ENCODE measurements at regions not wholly inside any gene's neighbourhood (a gene's known extent, or its start where the extent isn't known, plus 50 kb on each side); places are given as distances from the start of the nearest gene placed in this dataset.

DNA sequence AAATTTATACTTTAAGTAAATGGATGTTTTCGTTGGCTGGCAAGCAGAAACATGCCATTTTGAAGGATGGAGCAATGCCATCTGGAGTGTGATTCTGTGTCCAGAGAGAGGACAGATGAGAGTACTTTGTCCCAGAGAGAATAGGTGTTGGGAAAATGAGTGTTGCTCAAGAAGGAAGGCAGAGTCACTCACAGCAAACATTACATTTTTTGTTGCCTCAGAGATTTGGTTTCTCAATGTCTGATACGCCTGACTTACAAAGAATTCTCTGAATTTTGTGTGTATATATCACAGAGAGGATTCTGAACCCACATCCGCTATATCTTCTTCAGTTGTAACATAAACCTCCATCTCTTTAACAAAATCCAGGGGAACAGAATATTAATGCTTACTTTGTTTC, 102.8 kb upstream of the PCDH18 start:
- no peak for DNase-seq (ENCODE audit: low spot score)

DNA sequence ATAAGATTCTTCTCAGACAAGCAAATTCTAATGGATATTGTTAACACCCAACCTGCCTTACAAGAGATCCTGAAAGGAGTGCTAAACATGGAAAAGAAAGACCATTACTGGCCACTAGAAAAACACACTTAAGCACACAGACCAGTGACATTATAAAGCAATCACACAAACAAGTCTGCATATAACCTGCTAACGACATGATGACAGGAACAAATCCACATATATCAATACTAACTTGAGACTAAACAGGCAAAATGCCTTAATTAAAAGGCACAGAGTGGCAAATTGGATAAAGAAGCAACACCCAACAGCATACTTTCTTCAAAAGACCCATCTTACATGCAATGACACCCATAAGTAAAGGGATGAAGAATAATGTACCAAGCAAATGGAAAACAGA, 100.5 kb upstream of the PCDH18 start:
- DNase-seq (ENCODE audit: low spot score) = no peak

DNA sequence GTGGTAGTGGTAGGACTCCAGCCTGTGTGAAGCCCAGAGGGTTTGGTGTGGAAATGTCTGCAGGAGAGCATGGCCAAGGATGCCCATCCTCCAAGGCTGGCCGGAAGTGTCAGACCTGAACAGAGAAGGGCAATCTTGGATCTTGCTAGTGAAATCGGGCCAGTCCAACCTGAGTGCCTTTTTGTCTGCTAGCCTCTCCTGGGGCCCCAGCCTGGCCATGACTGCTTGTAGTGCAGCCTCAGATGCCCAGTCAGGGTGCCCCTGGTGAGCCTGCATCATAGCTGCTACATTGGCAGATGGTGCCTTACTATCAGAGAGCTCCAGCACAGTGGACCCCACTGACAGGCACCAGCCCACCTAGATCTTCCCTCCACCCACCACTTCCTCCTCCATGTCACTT, 99.3 kb upstream of the PCDH18 start:
- DNase-seq (ENCODE audit: low spot score) = no peak

DNA sequence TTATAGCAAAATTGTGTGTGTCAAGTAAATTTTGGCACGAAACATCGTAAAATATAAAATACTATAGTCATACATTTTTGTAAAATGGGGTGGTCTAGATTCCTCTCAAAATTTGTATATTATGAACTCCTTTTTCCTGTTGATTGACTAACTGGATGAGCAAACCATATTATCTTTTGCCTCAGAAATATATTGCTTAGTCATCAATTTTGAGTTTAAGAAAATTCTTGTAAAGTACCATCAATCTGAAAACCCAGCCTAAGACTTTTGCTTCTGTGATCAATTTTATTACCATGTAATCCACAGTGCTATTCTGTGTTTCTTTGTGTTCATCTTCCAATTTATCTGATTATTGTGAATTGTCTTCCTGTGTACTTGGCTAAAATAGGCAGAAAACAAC, 98.0 kb upstream of the PCDH18 start:
- no peak for DNase-seq (ENCODE audit: low spot score)

DNA sequence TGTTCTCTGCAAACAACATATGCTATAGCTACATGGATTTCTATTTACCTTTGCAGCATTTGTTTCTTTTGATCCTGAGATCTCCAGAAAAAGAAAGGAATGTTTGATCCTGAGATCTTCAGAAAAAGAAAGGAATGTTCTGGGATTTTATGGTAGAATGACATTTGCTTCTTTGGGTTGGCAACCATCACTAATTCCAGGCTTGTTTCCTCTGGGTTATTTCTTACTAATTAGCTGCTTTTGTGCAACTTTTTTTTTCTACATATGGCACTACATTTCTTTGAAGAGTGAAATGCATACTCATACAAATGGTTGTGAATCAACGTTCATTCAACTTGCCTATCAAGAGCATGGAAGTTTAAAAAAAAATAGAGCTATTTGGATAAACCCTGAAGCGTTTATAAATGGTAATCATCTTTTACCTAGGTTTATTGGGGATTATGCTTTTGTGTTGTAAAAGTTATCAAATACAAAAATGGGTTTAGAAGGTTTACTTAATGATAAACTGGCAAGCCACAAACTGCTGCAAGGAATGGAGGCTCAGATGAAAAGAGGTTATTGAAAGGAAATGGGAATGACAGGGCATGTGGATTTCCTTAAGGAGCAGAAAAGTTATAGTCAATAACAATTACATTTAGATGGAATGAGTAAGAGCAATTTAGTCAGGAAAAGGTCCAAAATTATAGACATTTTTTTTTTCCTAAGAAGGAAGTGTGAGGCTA, 95.6 kb upstream of the PCDH18 start:
- DNase-seq (ENCODE audit: low spot score) = no peak

DNA sequence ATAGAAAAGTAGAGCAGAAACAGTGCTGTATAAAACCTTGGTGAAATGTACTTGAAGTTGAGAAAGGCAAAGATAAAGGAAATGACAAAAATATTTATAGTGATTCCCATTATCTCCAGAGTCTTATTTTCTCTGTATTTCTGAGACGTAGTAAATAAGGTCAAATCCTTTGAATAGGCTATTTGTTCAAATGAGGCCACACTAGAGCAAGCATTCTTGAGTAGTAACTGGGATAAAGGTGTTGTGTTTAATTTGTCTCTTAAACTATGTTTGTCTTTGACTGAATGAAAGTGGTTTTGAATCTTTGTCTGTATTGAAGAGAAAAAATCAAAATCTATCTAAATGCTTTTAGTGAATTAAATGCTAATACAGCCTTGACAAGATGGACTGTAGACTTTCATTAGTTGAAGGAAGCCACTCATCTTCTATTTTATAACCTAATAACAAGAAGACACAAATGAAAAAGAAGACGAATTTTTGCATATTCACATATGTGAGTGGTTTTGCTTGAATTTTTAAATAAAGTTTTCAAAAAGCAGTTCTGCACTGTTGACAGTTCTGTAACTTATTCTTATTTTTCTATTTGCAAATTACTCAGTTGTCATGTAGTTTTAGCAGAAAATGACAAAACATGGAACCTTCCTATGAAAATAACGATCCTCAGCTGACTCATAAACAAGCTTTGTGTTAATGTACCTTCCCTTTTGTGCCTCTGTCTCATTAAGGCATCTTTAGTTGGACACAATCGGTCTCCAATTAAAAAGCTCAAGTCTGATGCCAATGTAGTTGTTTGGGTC, 94.8 kb upstream of the PCDH18 start:
- no peak for DNase-seq (ENCODE audit: low spot score)

DNA sequence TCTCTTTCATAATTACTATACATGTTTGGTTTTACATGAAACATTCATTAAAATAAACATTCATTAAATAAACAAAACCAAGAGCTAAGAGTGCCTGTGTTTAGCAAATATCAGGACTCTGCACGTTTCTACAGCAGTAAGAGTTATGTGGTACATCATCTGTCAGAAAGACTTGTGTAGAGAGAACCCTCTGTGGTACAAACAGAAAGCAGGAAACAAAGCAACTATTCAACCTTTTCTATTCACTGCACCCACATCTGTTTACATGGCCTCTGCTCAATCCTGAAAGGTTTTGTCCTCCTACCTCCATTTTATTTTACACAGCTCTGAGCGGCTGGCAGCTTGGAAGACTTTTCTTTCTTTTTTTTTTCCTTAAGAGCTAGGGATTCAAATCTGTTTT, 90.7 kb upstream of the PCDH18 start:
- no peak for DNase-seq (ENCODE audit: low spot score)

DNA sequence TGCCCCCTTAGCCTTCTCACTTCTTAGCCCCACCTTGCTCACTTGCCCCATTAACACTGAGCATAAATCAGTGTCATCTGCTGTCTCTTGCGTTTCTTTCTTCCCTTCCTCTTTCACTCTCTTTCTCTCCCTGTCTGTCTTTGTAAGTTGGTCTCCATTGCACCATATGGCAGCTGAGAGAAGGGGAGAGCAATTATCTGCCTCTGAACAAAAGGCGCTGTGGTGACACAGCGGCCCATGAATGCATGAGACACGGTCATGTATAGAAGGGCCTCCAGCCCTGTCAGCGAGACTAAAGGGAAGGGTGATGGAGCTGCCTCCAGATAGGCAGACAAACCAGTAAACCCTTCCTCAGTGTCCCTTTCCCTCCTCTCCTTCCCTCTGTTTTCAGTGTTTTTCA, 88.8 kb upstream of the PCDH18 start:
- DNase-seq (ENCODE audit: low spot score) = no peak

DNA sequence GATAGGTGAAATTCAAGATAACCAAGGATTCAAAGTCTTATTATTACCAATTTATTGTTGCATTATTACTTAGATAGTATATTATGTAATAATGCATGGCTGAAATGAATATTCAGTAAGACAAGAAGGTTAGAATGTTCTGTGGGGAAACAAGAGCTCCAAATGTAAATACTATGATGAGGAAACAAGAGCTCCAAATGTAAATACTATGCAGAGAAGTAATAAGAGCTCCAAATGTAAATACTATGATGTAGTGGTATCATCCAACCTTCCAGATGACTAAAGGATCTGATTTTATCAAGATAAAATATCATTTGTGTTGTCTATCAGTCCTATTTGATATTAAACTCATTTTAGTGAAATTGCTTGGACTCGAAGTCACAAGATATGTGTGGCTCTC, 82.2 kb upstream of the PCDH18 start:
- no peak for DNase-seq (ENCODE audit: low spot score)

DNA sequence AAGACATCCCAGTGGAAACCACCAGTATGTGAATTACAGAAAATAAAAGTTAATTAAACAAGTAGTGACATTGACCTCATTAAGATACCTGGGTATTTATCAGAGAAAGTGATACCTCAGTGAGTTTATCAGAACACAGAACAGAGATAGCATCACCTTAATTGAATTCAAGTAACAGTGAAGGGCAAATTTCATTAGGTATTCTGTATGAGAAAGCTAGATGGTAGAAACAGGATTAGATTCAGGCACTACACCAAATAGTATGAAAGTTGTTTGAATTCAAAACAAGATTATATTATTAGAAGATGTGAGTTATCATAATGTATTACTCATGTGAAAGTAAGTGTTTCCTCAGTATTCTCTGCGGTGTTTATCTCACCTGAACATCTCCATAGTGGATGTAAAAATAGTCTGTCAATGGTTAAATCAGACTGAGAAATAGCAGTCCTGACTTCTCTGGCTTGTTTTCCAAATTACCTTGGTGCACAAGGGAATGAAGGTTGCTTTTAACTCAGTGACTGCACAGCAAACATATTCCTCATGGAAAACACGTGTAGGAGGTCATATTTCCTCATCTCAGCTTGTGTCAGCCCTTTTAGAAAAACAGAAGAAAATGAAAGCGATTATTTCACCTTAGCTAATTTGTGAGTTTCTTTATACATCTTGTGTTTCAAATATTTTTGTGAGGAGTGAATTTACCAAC, 79.9 kb upstream of the PCDH18 start:
- no peak for DNase-seq (ENCODE audit: low spot score)

DNA sequence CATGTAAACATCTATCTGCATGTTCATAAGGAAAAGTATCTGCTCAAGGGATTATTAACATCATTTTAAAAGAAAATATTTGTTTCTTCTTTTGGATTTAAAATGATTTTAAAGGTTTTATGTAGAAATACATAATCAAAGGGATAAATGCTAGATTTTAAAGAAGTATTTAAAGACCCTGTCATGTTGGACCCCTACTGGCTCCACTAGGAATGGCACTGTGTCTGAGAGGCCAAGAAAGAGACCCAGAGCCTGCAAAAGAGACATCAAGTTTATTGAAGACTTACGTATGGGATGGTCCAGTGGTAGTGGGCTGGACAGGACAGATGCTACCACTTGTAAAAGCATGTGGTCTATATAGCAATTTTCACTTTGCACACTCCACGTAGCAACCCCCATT, 78.7 kb upstream of the PCDH18 start:
- DNase-seq (ENCODE audit: low spot score) = no peak

DNA sequence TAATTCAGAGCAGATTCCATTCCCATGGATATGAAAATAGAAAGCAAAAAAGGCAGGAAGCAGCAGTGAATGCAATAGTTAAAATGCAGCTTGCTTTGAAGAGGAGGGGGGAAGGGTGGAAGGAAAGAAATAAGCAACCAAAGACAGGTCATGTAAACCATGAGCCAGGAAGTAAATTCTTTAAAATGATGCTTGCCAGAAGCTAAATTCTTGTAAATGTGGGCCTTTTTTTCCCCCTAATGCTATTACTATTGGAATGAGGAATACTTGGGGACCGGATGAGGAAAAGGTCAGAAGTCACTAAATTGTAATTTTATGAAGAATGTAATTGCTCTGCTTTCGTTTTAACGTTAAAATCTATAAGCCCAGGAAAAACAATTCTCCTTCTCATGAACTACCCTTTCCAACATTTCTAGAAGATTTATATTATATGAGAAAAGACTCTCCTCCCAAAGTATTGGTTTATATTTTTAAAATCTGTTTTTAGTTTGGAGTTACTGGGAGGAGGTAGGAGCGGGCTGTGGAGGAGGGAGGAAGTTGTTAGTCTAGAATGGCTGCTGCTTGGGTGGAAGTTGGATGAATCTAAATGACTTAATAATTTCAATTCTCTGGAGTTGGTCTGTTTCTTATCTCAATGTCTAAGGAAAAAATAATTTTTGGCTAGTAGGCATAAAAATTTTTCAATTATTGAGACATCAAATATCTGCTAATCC, 77.6 kb upstream of the PCDH18 start:
- DNase-seq (ENCODE audit: low spot score) = no peak

DNA sequence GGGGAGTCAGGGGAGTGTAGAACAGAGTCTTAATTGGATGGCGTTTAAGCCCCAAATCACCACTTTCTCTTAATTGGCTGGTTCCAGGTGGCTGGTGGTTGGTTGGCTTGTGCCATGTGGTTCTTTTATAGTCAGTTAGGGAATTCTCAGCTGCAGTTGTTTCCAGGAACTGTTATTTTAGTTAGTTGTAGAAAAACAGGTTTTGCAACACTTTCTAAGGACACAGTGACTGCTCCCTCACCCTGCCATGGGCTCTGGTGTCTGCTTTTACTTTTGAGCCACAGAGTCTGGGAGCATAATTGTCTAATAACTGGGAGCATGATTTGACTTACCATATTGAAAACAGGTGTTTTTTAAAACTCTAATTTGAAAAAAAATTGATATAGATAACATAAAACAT, 75.8 kb upstream of the PCDH18 start:
- DNase-seq (ENCODE audit: low spot score) = no peak

DNA sequence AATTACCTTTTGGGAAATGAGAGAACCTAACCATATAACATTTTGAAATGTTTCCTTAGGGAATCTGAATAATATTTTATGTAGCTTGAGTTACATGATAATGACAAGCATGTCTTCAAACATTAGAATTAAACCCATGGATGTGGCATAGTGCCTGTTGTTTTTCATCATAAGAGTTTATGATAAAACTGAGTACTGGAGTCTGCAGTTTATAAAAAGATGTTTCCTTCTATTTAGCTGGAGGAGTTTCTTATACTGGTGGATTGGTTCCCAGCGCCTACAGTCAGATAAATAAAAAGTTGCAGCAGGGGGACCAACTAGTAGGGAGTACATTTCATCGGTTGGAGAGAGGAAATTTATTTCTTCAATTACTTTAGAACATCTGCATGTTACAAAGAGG, 70.1 kb upstream of the PCDH18 start:
- DNase-seq (ENCODE audit: low spot score) = no peak

DNA sequence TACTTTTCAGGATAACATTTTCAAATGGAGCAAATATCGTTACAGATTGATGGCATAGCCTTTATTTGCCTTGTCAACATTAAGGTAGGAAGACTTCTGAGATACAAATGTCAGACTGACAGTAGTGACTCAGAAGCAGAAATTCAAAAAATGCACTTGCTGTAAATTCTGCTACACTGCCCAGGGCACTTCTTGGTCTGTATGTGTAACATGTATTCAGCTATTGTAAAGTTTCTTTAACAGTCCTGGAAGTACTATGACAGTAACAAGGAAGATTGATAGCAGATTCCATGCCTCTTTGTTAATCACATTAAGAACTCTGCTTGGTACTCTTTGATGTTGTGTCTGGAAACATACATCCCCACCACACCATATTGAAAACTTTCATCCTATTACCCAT, 69.6 kb upstream of the PCDH18 start:
- DNase-seq (ENCODE audit: low spot score) = no peak

DNA sequence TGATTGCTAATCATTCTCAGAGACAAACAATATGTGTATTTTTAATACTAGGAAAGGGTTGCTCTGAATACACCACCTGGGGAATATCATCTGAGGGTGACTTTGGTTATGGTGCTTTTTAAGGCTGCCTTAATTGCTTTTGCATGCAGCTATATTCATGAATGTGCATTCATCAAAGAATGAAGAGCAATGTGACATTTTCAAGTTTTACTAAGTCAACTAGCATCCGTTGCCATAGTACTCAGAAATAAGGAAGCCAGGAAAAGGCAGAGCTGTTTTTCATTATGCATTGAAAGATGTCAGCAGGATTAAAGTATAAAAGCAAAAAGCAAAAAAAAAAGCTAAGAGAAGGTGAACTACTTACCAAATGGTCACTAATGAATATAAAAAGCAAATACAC, 67.4 kb upstream of the PCDH18 start:
- no peak for DNase-seq (ENCODE audit: low spot score)

DNA sequence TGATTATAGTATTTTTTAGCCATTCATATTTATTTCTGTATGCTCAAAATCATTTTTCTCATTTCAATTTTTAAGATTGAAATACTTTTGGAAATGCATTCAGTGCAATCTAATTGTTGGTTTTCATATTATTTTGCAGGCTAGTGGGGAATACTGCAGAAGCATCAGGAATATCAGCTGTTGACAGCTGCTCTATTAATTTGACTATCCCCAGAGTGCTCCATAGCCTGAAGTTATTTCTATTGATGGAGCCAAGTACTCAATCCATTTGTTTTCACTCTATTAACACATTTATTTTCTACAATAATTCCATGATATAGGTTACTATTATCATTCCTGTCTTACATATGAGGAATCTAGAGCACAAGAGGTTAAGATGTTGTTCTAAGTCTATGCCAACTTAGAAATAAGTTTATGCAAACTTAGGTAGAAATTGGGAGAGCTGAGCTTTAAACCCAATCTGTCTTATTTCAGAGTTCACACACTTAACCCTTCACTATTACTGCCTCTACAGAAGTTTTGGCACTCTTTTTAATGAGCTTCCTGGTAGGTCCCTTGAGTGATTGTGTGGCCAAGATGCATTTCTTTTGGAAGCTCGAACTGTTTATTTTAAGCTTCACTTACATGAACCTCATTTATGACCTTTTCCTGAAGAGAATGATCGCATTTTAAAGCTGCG, 65.6 kb upstream of the PCDH18 start:
- no peak for DNase-seq (ENCODE audit: low spot score)

DNA sequence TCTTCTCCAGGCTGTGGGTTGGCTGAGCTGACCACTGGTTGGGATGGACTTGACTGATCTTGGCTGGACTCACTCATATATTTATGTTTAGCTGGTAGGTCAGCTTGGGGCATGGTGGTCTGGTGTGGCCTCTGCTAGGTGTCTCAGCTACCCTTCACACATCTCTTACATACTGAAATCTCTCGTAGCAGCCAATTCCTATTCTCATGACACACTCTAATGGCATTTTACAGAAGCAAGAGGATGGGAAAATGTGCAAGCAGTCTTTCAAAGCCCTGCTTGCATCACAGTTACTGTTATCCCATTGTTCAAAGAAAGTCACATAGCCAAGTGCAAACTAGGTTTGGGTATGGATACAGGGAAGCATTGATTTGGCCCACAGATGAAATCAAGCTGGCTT, 55.5 kb upstream of the PCDH18 start:
- DNase-seq (ENCODE audit: low spot score) = no peak

DNA sequence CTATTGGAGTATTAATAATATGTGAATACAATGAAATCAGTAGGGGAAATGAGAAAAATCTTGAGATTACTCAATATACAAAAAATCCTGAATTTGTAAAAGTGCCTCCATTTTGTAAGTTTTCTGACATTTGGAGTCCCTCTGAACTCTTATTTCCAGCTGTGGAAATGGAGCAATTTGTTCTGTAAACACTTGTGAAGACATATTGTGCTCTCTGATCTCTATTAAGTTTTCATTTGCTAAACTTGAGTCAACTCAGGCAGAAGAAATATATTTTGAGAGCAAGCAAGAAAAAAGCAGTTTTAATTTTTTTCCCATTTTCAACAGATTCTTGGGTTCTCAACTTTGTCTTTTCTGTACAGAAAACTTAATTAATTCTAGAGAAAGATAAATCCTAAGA, 51.4 kb upstream of the PCDH18 start:
- DNase-seq (ENCODE audit: low spot score) = no peak

Data from HT-29 (cell line).